H54 (cell line): ENCODE measurements at regions not wholly inside any gene's neighbourhood (a gene's known extent, or its start where the extent isn't known, plus 50 kb on each side); places are given as distances from the start of the nearest gene placed in this dataset.

ENCODE experiments used
- DNase-seq: peaks from one replicate; pipeline ENCODE4 v3.0.0; 2011; ENCODE audit warnings: low spot score, mixed read lengths; ENCODE audit not compliant: insufficient read length
- FAIRE-seq: peaks from 3 replicates; lab custom pipeline; 2011; peaks lifted over from hg19 to GRCh38; lab: Jason Lieb, UNC
- POLR2A ChIP-seq: IDR thresholded peaks from 2 replicates; pipeline ENCODE4 v1.6.1; 2011; ENCODE audit warnings: low read depth, mild to moderate bottlenecking, low read length

DNA sequence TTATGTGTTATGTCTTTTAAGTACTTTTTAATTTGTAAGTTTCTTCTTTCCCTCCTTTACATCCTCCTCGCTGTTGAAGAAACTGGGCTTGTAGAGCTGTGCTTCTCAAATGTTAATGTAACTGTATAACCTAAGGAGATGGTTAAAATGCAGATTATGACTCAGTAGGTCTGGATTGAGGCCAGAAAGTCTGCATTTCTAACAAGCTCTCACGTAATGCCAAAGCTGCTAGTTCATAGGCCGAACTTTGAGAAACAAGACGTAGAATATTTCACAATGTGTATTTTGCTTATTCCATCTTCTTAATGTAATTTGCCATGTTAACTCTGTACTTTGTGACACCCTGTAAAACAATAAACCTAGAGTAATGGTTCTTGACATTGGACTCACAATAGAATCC is 193.3 kb upstream of the SYT1 start:
- no peak for TF ChIP-seq POLR2A
- DNase-seq (no peak), FAIRE-seq (no peak)

- no peak for DNase-seq
- TF ChIP-seq POLR2A, result no peak
- FAIRE-seq, result no peak
These were observed 192.5 kb upstream of the SYT1 start for GRCh38 chr12:78672033-78672432.

- FAIRE-seq (peak; percentile 33), DNase-seq (no peak)
- TF ChIP-seq POLR2A, result no peak
These were observed 190.1 kb upstream of the SYT1 start for GRCh38 chr12:78674311-78675090.

GRCh38 chr12:78680596-78680995 is 184.0 kb upstream of the SYT1 start:
- DNase-seq (no peak), FAIRE-seq (no peak)
- no peak for TF ChIP-seq POLR2A

GRCh38 chr12:78683031-78683430 is 181.5 kb upstream of the SYT1 start:
- TF ChIP-seq POLR2A, result no peak
- no peak for FAIRE-seq
- no peak for DNase-seq

GRCh38 chr12:78683626-78684025 is 180.9 kb upstream of the SYT1 start:
- FAIRE-seq (no peak), DNase-seq (no peak)
- TF ChIP-seq POLR2A, result no peak

- FAIRE-seq (no peak), DNase-seq (no peak)
- TF ChIP-seq POLR2A, result no peak
These were observed 180.2 kb upstream of the SYT1 start for GRCh38 chr12:78684419-78684818.

DNA sequence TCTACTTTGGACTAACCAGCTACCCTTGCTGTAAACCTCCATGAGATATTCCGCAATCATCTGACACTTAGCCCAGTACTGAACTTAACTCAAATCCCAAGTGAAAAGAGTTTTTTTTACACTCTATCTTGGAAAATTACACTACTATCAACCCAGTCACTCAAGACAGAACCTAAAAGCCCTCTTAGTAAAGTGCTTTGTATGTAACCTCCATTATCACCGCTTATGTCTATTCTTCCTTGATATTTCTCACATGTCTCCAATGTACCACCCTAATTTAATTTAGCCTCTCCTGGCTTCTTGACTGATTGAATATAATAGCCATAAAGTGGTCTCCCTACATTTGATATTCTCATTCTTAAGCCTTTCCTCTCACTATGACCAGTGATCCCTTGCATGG is 168.8 kb upstream of the SYT1 start:
- no peak for FAIRE-seq
- no peak for TF ChIP-seq POLR2A
- DNase-seq, result no peak

- FAIRE-seq, result no peak
- no peak for DNase-seq
- TF ChIP-seq POLR2A, result no peak
These were observed 168.3 kb upstream of the SYT1 start for GRCh38 chr12:78696267-78696666.

DNA sequence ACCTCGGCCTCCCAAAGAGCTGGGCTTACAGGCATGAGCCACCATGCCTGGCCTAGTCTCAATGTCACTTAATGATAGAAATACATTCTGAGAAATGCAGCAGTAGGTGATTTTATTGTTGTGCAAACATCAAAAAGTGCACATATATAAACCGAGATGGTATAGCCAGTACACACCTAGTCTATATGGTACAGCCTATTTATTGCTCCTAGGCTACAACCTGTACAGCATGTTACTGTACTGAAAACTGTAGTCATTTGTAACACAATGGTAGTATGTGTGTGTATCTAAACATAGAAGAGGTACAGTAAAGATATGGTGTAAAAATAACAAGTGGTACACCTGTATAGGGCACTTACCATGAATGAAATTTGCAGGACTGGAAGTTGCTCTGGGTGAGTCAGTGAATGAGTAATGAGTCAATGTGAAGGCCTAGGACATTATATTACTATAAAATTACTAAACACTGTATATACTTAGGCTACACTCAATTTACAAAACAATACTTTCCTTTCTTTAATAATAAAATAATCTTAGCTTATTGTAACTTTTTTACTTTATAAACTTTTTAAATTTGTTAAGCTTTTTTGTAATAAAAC is 166.7 kb upstream of the SYT1 start:
- FAIRE-seq (peak; percentile 11), DNase-seq (no peak)
- no peak for TF ChIP-seq POLR2A

- FAIRE-seq, result peak; percentile 76
- no peak for DNase-seq
- TF ChIP-seq POLR2A, result no peak
These were observed 165.8 kb upstream of the SYT1 start for GRCh38 chr12:78698747-78699146.

DNA sequence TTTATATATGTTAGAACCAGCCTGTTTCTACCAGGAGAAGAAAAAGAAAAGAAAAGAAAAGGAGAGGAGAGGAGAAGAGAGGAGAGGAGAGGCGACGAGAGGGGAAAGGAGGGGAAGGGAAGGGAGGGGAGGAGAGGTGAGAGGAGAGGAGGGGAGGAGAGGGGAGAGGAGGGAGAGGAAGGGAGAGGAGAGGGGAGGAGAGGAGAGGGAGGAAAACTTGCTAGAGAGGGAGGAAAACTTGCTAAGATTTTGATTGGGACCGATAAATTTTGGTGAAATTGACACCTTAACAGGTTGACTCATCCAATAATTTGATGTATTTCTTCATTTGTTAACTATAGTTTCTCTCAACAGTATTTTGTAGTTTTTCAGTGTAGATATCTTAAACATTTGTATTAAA is 164.0 kb upstream of the SYT1 start:
- no peak for TF ChIP-seq POLR2A
- FAIRE-seq, result no peak
- no peak for DNase-seq

GRCh38 chr12:78703820-78704525 is 160.6 kb upstream of the SYT1 start:
- DNase-seq, result peak; percentile 8
- TF ChIP-seq POLR2A, result no peak
- FAIRE-seq, result peak; percentile 93

GRCh38 chr12:78711954-78712353 is 152.6 kb upstream of the SYT1 start:
- FAIRE-seq, result peak; percentile 30
- DNase-seq, result no peak
- TF ChIP-seq POLR2A, result no peak
